Heart right ventricle (tissue), 16 donors: ENCODE measurements at regions not wholly inside any gene's neighbourhood (a gene's known extent, or its start where the extent isn't known, plus 50 kb on each side); places are given as distances from the start of the nearest gene placed in this dataset.

Experiments used
- ATAC-seq, 8 donors: fragments of 200-7000 bp; cut with Tn5 transposase; one replicate each; pipeline ENCODE4 v1.9.1; 2020; ENCODE audit warnings: mild to moderate bottlenecking in 8 of 8, moderate library complexity in 8 of 8, moderate number of reproducible peaks in 1 of 8
- DNase-seq, 2 donors: peaks; one replicate each; pipeline ENCODE4 v3.0.0-alpha.2; 2020
- H3K27ac ChIP-seq, 10 donors: fragments of 200-600 bp; sonication (generic) in 2 of 10; one replicate each; pipeline versions ENCODE4 v1.5.0 to v1.8.0; 2020 to 2022; ENCODE audit warnings: mild to moderate bottlenecking in 3 of 10
- H3K27me3 ChIP-seq, 7 donors: fragments of 200-600 bp; one replicate each; pipeline ENCODE4 v1.8.0; 2021 to 2022; ENCODE audit warnings: mild to moderate bottlenecking in 2 of 7
- H3K36me3 ChIP-seq, 9 donors: fragments of 200-600 bp; sonication (generic) in 1 of 9; one replicate each; pipeline versions ENCODE4 v1.5.0 to v1.8.0; 2020 to 2022; ENCODE audit warnings: mild to moderate bottlenecking in 2 of 9
- H3K4me1 ChIP-seq, 9 donors: fragments of 200-600 bp; sonication (generic) in 1 of 9; one replicate each; pipeline versions ENCODE4 v1.5.0 to v1.8.0; 2020 to 2022; ENCODE audit warnings: mild to moderate bottlenecking in 4 of 9
- H3K4me3 ChIP-seq, 10 donors: fragments of 200-600 bp; sonication (generic) in 2 of 10; one replicate each; pipeline versions ENCODE4 v1.5.0 to v1.8.0; 2020 to 2022; ENCODE audit warnings: mild to moderate bottlenecking in 7 of 10, moderate library complexity in 2 of 10
- H3K9me3 ChIP-seq, 11 donors: fragments of 200-600 bp in 10 of 11; sonication (generic) in 2 of 11; one replicate each; pipeline versions ENCODE4 v1.5.0 to v1.8.0; 2013 to 2022; ENCODE audit warnings: mild to moderate bottlenecking in 2 of 11, control low read depth in 1 of 11, moderate library complexity in 1 of 11
- CTCF ChIP-seq, 9 donors: fragments of 200-600 bp; sonication (generic) in 2 of 9; IDR thresholded peaks; one replicate each; pipeline versions ENCODE4 v1.5.0 to v1.8.0; 2021 to 2022; ENCODE audit warnings: antibody characterized with exemption in 9 of 9, mild to moderate bottlenecking in 5 of 9, moderate library complexity in 1 of 9
- WGBS, 2 donors: extraction: QIAGEN DNeasy Blood & Tissue Kit; methylation state at CpG; one replicate each; pipeline ENCODE4 v1.1.7; 2013; ENCODE audit warnings: inconsistent platforms in 1 of 2; 5-methylcytosine and 5-hydroxymethylcytosine counted together
- intact Hi-C, 10 donors: fragments of 100-400 bp; cut with DNase I; formaldehyde crosslinking; loops; one replicate each; pipeline versions ENCODE4 v1.11.1 to v1.14.2; 2022
- donor health status: Arrhythmogenic right ventricular cardiomyopathy.
- donor health status: ischemic (EF 13 %, LVEDD 7.1; RV severe dilation, severe dysfunction).
- donor health status: healthy with polysubstance abuse.
- donor health status: DM: no; HTN: yes; CAD: no.
- donor health status: DM: no; HTN: no; CAD: no.
- donor health status: ischemic (EF 25% LVEDD 6.9; RV normal size, moderate dysfunction).
- donor health status: ischemic (EF 25% LVEDD 5.7; RV mildly dilated, moderate dysfunction).
- donor health status: healthy.
- donor health status: DM: yes; HTN: yes; CAD: no.
- donor health status: Ischemic cardiomyopathy.
- donor health status: ischemic (EF 35%, LVEDD 5.7; RV mildly dilated, moderate dysfunction).
- donor health status: nonischemic (EF 11% LVEDD 7.7; RV severe dilation, severe dysfunction).
- donor health status: DM: yes; HTN: yes; CAD: no.
- donor health status: PGD.
- donor health status: ischemic (EF 29% LVEDD 5.4; RV normal size, mild dysfunction).
- donor health status: nonischemic (EF 23%, LVEDD 6.1; RV moderate dilation, normal function).

DNA sequence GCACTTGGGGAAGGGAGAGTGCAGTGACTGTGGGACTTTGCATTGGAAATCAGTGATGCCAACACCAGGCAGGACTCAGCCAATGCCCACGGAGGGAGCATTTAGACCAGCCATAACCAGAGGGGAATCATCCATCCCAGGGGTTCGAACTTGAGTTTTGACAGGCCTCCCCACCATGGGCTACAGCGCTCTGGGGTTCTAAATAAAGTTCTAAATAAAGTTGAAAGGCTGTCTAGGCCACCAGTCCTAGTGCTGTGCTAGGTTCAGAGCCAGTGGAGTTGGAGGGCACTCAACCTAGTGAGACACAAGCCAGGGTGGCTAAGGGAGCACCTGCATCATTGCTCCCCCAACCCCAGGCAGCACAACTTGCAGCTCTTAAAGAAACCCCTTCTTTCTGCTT, 82.0 kb upstream of the SLC38A4 start:
- DNase-seq (no peak), ATAC-seq (no peak)
- H3K27me3 ChIP-seq = no peaks in the 10 kb centered on the region
- no peak overlapping the region for H3K4me3 ChIP-seq
- H3K27ac ChIP-seq = no peak overlapping the region
- TF ChIP-seq CTCF (IDR thresholded peaks at IDR 0.05) = no peak
- no peaks in the 10 kb centered on the region for H3K4me1 ChIP-seq
- peaks cover 0 to 38% (median 7%) of the 10 kb centered on the region in 11 donors for H3K9me3 ChIP-seq
- WGBS, 2 donors = 78 to 79% methylated on average over 3 of the region's 3 CpGs
- H3K36me3 ChIP-seq = no peaks in the 10 kb centered on the region
- intact Hi-C loops = no loop called here

DNA sequence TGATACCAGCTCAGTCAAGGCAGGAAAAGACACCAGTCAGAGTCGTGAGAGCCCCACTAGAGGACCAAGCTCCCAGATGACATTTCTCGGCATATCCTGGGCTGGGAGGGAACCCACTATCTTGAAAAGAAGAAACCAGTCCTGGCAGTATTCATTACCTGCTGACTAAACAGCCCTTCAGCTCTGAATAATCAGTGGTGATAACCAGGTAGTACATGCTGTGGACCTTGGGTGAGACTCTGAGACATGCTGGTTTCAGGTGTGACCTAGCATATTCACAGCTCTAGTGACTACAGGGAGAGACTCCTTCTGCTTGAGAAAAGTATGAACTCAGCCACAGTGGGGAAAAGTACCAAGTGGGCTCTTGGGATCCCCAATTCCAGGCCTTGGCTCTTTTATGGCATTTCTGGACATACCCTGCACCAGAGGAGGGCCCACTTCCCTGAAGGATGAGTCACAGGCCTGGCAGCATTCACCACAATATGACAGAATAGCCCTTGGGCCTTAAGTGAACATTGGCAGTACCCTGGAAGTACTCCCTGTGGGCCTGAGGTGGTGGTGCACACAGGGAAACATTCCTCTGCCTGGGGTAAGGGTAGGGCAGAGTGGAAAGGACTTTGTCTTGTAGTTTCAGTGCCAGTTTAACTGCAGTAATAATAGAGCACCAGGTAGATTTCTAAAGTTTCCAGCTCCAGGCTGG, 82.6 kb upstream of the SLC38A4 start:
- intact Hi-C loops = no loop called here

GRCh38 chr12:46908936-46909635, 83.3 kb upstream of the SLC38A4 start:
- peaks cover 0 to 51% (median 7%) of the 10 kb centered on the region in 11 donors for H3K9me3 ChIP-seq
- no peaks in the 10 kb centered on the region for H3K36me3 ChIP-seq
- H3K4me1 ChIP-seq = no peaks in the 10 kb centered on the region
- ATAC-seq (no peak), DNase-seq (no peak)
- H3K27me3 ChIP-seq = no peaks in the 10 kb centered on the region
- H3K4me3 ChIP-seq = no peak overlapping the region
- WGBS, 2 donors = 68% methylated on average over 6 of the region's 6 CpGs
- no peak overlapping the region for H3K27ac ChIP-seq
- no peak for TF ChIP-seq CTCF (IDR thresholded peaks at IDR 0.05)
- intact Hi-C loops = no loop called here

More for the DNA sequence above, 82.6 kb upstream of the SLC38A4 start:
- Histone ChIP-seq H3K27me3 (no peaks in the 10 kb centered on the region), H3K4me1 (no peaks in the 10 kb centered on the region), H3K36me3 (no peaks in the 10 kb centered on the region), H3K27ac (no peak overlapping the region), H3K9me3 (peaks cover 0 to 44% (median 7%) of the 10 kb centered on the region in 11 donors), H3K4me3 (no peak overlapping the region)
- no peak for TF ChIP-seq CTCF (IDR thresholded peaks at IDR 0.05)
- DNase-seq (no peak), ATAC-seq (no peak)
- 79 to 88% methylated on average over 2 of the region's 2 CpGs for WGBS, 2 donors

DNA sequence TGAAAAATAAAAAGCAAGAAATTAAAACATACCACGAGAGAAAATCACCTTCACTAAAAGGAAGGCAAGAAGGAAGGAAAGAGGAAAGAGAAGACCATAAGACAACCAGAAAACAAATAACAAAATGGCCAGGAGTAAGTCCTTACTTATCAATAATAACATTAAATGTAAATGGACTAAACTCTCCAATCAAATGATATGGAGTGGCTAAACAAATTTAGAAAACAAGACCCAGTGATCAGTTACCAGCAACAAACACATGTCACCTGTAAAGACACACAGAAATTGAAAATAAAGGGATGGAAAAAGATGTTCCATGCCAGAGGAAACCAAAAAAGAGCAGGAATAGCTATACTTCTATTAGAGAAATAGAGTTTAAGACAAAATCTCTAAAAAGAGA, 85.0 kb upstream of the SLC38A4 start:
- 97 to 98% methylated on average over 1 of the region's 1 CpG for WGBS, 2 donors

More for the DNA sequence above, 85.0 kb upstream of the SLC38A4 start:
- intact Hi-C loops = no loop called here
- Histone ChIP-seq H3K27me3 (no peaks in the 10 kb centered on the region), H3K4me1 (peaks cover 0 to 10% (median 0%) of the 10 kb centered on the region in 9 donors), H3K36me3 (no peaks in the 10 kb centered on the region), H3K4me3 (no peak overlapping the region), H3K9me3 (peaks cover 0 to 51% (median 7%) of the 10 kb centered on the region in 11 donors), H3K27ac (no peak overlapping the region)
- TF ChIP-seq CTCF (IDR thresholded peaks at IDR 0.05) = no peak
- no peak for ATAC-seq
- DNase-seq = no peak
